ENCODE measurements at regions not wholly inside any gene's neighbourhood (a gene's known extent, or its start where the extent isn't known, plus 50 kb on each side); places are given as distances from the start of the nearest gene placed in this dataset.

GRCh38 chr1:24258735-24259424 is 60.3 kb upstream of the GRHL3 start:
- no peaks in the 10 kb centered on the region for H3K9me3 ChIP-seq
- TF ChIP-seq CTCF (IDR thresholded peaks at IDR 0.05), result no peak
- H3K27ac ChIP-seq, result no peak overlapping the region
- peaks cover 0 to 5% of the 10 kb centered on the region in 2 donors for H3K4me1 ChIP-seq
- DNase-seq, result no peak
- intact Hi-C loops (cut with DNase I), result no loop called here
- no peaks in the 10 kb centered on the region for H3K27me3 ChIP-seq
- H3K36me3 ChIP-seq, result no peaks in the 10 kb centered on the region
- ATAC-seq, result no peak
- H3K4me3 ChIP-seq, result no peak overlapping the region

GRCh38 chr1:24257373-24257772 is 61.8 kb upstream of the GRHL3 start:
- no peak for TF ChIP-seq CTCF (IDR thresholded peaks at IDR 0.05)
- DNase-seq (no peak), ATAC-seq (no peak)
- no peaks in the 10 kb centered on the region for H3K36me3 ChIP-seq
- no peak overlapping the region for H3K27ac ChIP-seq
- intact Hi-C loops (cut with DNase I), result no loop called here
- peaks cover 0 to 5% of the 10 kb centered on the region in 2 donors for H3K4me1 ChIP-seq
- no peak overlapping the region for H3K4me3 ChIP-seq
- no peaks in the 10 kb centered on the region for H3K27me3 ChIP-seq
- H3K9me3 ChIP-seq, result no peaks in the 10 kb centered on the region

DNA sequence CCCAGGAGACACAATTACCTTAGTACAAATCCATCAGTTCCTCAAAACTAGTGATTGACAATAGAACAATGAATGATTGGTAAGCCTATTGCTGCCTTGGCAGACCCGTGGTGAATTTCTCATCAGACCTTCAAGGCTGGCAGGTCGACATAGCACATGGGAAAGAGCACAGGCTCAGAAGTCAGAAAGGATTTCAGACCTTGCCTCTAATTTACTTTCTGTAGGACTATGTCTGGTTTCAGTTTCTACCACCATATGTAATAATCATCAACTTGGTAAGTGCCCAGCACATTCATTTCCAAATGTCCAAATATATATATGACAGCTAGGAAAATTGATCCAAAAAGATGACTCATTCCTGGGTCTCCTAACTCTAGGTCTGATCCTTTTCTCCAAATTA is 62.5 kb upstream of the GRHL3 start:
- no peak overlapping the region for H3K4me3 ChIP-seq
- DNase-seq (no peak), ATAC-seq (no peak)
- H3K9me3 ChIP-seq, result no peaks in the 10 kb centered on the region
- TF ChIP-seq CTCF (IDR thresholded peaks at IDR 0.05), result no peak
- peaks cover 0 to 5% of the 10 kb centered on the region in 2 donors for H3K4me1 ChIP-seq
- H3K27ac ChIP-seq, result no peak overlapping the region
- intact Hi-C loops (cut with DNase I), result no loop called here
- H3K36me3 ChIP-seq, result no peaks in the 10 kb centered on the region
- no peaks in the 10 kb centered on the region for H3K27me3 ChIP-seq

- ATAC-seq (no peak), DNase-seq (no peak)
- Histone ChIP-seq H3K9me3 (no peaks in the 10 kb centered on the region), H3K27me3 (no peaks in the 10 kb centered on the region), H3K4me3 (no peak overlapping the region), H3K4me1 (peaks cover 0 to 5% of the 10 kb centered on the region in 2 donors), H3K27ac (peak overlapping the region in 1 of 2 donors; percentile 49), H3K36me3 (no peaks in the 10 kb centered on the region)
- no peak for TF ChIP-seq CTCF (IDR thresholded peaks at IDR 0.05)
- intact Hi-C loops (cut with DNase I), result no loop called here
These were observed 63.9 kb upstream of the GRHL3 start for GRCh38 chr1:24255226-24255625.

- H3K4me1 ChIP-seq, result peaks cover 0 to 5% of the 10 kb centered on the region in 2 donors
- TF ChIP-seq CTCF (IDR thresholded peaks at IDR 0.05), result no peak
- H3K36me3 ChIP-seq, result no peaks in the 10 kb centered on the region
- no peaks in the 10 kb centered on the region for H3K9me3 ChIP-seq
- no peaks in the 10 kb centered on the region for H3K27me3 ChIP-seq
- DNase-seq, result no peak
- no peak overlapping the region for H3K4me3 ChIP-seq
- intact Hi-C loops (cut with DNase I), result no loop called here
- ATAC-seq, result no peak
- peak overlapping the region in 1 of 2 donors; percentile 49 for H3K27ac ChIP-seq
These were observed 64.4 kb upstream of the GRHL3 start for GRCh38 chr1:24254783-24255182.

All from left lung (tissue), 4 donors.